ENCODE measurements at regions not wholly inside any gene's neighbourhood (a gene's known extent, or its start where the extent isn't known, plus 50 kb on each side); places are given as distances from the start of the nearest gene placed in this dataset.

GRCh38 chr17:14866266-14866665 lies 398.9 kb downstream of the PMP22 start:
- TF ChIP-seq CTCF (IDR thresholded peaks at IDR 0.05; ENCODE audit: low read length) = no peak
- no peak for TF ChIP-seq EZH2 (IDR thresholded peaks at IDR 0.05; ENCODE audit: borderline replicate concordance, low read length)
